ENCODE measurements at regions not wholly inside any gene's neighbourhood (a gene's known extent, or its start where the extent isn't known, plus 50 kb on each side); places are given as distances from the start of the nearest gene placed in this dataset.

DNA sequence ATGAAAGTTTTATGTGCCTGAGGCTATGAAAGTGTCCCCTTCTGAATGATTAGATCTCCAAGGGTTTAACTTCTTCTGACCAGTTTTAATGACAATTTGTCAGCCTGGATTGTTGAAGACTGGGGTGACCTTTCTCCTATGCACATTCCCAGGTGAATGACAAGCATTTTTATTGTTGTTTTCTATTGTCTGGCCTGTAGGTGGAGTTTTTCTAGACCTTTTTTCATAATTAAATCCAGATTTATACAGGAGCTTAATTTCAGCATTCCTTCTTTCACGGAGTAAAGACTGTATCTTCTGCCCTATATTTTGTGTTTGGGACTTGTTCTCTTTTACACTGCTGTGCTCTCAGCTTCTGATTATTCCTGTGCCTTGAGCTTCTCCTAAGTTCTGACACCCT, 125.0 kb upstream of the FAR2 start:
- no peak for TF ChIP-seq EZH2 (IDR thresholded peaks at IDR 0.05; ENCODE audit: low read length)
- TF ChIP-seq, protein P1, sequence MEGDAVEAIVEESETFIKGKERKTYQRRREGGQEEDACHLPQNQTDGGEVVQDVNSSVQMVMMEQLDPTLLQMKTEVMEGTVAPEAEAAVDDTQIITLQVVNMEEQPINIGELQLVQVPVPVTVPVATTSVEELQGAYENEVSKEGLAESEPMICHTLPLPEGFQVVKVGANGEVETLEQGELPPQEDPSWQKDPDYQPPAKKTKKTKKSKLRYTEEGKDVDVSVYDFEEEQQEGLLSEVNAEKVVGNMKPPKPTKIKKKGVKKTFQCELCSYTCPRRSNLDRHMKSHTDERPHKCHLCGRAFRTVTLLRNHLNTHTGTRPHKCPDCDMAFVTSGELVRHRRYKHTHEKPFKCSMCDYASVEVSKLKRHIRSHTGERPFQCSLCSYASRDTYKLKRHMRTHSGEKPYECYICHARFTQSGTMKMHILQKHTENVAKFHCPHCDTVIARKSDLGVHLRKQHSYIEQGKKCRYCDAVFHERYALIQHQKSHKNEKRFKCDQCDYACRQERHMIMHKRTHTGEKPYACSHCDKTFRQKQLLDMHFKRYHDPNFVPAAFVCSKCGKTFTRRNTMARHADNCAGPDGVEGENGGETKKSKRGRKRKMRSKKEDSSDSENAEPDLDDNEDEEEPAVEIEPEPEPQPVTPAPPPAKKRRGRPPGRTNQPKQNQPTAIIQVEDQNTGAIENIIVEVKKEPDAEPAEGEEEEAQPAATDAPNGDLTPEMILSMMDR (optimal IDR thresholded peaks at IDR 0.05 in 1 of 3, IDR thresholded peaks at IDR 0.05 in 1 of 3, conservative IDR thresholded peaks at IDR 0.05 in 1 of 3; ENCODE audit: extremely low read depth in 1 of 3, insufficient read depth in 2 of 3, low read length in 3 of 3): peak in 2 of 3 experiments; percentile 9 to 14

Measured in keratinocyte (primary cell).